K562 (cell line): ENCODE measurements at regions not wholly inside any gene's neighbourhood (a gene's known extent, or its start where the extent isn't known, plus 50 kb on each side); places are given as distances from the start of the nearest gene placed in this dataset.

ENCODE experiments used
- ATAC-seq: fragments of 200-7000 bp; cut with Tn5 transposase; 3 replicates; pipeline ENCODE4 v1.9.1; 2020; ENCODE audit warnings: moderate library complexity
- BruUV-seq: library from RNA; stranded (reverse); fragments of 400-500 nt; replicated peaks from 2 replicates; lab custom pipeline; 2021; lab: Mats Ljungman, UMichigan
- CTCF ChIA-PET: fragments of 300-600 bp; formaldehyde crosslinking; extraction: SDS; loops from one replicate; lab custom pipeline; 2021; ENCODE audit warnings: low intra/inter-chr PET ratio; lab: Yijun Ruan, JAX
- POLR2A ChIA-PET: fragments of 300-600, 350-650 bp; sonication (Branson Sonifier 250); formaldehyde crosslinking; extraction: SDS; loops from one replicate; lab custom pipeline; 2021; ENCODE audit warnings: antibody characterized with exemption, inconsistent platforms; lab: Yijun Ruan, JAX
- DNase-seq, 4 experiments: peaks; one replicate each; pipeline versions ENCODE4 v3.0.0 to v3.0.0-alpha.2; 2011 to 2018; ENCODE audit warnings: low spot score in 3 of 4, mixed read lengths in 3 of 4; ENCODE audit errors: extremely low read depth in 1 of 4
- FAIRE-seq: peaks from 2 replicates; lab custom pipeline; 2011; peaks lifted over from hg19 to GRCh38; lab: Jason Lieb, UNC
- H2AFZ ChIP-seq: 2 replicates; pipeline ENCODE4 v1.6.0; 2011; ENCODE audit warnings: low read depth, low read length, control low read depth, inconsistent platforms
- H3K27ac ChIP-seq: fragments of 200-600 bp; 3 replicates; pipeline ENCODE4 v1.8.0; 2011; ENCODE audit warnings: low read depth, mild to moderate bottlenecking, control low read depth, inconsistent platforms, low read length, moderate library complexity, mixed read lengths; ENCODE audit errors: extremely low read depth
- H3K27me3 ChIP-seq, 2 experiments: fragments of 300-600 bp in 1 of 2; 2 replicates in 1 of 2; 3 replicates in 1 of 2; pipeline versions ENCODE4 v1.6.0 to v1.8.0; 2011; ENCODE audit warnings: inconsistent platforms in 2 of 2, low read length in 2 of 2, mild to moderate bottlenecking in 1 of 2, mixed read lengths in 1 of 2, moderate library complexity in 1 of 2; ENCODE audit not compliant: control insufficient read depth in 2 of 2, insufficient read depth in 2 of 2
- H3K36me3 ChIP-seq: fragments of 300-600 bp; 3 replicates; pipeline ENCODE4 v1.8.0; 2011; ENCODE audit warnings: mild to moderate bottlenecking, low read length, inconsistent platforms; ENCODE audit not compliant: control insufficient read depth, insufficient read depth
- H3K4me1 ChIP-seq, 2 experiments: fragments of 200-600 bp in 1 of 2; replicated peaks in 1 of 2; 2 replicates in 1 of 2; 3 replicates in 1 of 2; pipeline versions ENCODE4 v1.5.1 to v1.8.0; 2011; ENCODE audit warnings: inconsistent platforms in 2 of 2, low read length in 2 of 2, mild to moderate bottlenecking in 1 of 2, mixed read lengths in 1 of 2, moderate library complexity in 1 of 2; ENCODE audit not compliant: control insufficient read depth in 2 of 2, insufficient read depth in 2 of 2
- H3K4me2 ChIP-seq: 2 replicates; pipeline ENCODE4 v1.6.1; 2011; ENCODE audit warnings: low read length, control low read depth, inconsistent platforms, mixed read lengths; ENCODE audit not compliant: insufficient read depth
- H3K4me3 ChIP-seq: fragments of 200-600 bp; sonication (generic), shearing (Covaris generic); 2 replicates; pipeline ENCODE4 v1.5.1; 2016; ENCODE audit warnings: control low read depth, inconsistent platforms
- H3K79me2 ChIP-seq: fragments of 200-600 bp; 3 replicates; pipeline ENCODE4 v1.8.0; 2011; ENCODE audit warnings: low read length, inconsistent platforms; ENCODE audit not compliant: control insufficient read depth, insufficient read depth
- H3K9ac ChIP-seq, 2 experiments: 2 replicates each; pipeline versions ENCODE4 v1.6.0 to v1.6.1; 2011; ENCODE audit warnings: low read depth in 2 of 2, low read length in 2 of 2, control low read depth in 1 of 2, inconsistent platforms in 1 of 2, mild to moderate bottlenecking in 1 of 2, mixed read lengths in 1 of 2; ENCODE audit not compliant: insufficient read depth in 1 of 2
- H3K9me1 ChIP-seq: one replicate; pipeline ENCODE4 v1.6.0; 2011; ENCODE audit warnings: inconsistent platforms, mild to moderate bottlenecking, low read length, moderate library complexity; ENCODE audit not compliant: control insufficient read depth, insufficient read depth
- H3K9me3 ChIP-seq: replicated peaks from 2 replicates; pipeline ENCODE4 v1.5.1; 2011; ENCODE audit warnings: low read depth, low read length, inconsistent platforms; ENCODE audit not compliant: control insufficient read depth, insufficient read depth
- H4K20me1 ChIP-seq: replicated peaks from 2 replicates; pipeline ENCODE4 v1.6.1; 2011; ENCODE audit warnings: low read length, inconsistent platforms, mixed read lengths; ENCODE audit not compliant: control insufficient read depth, insufficient read depth
- BCOR ChIP-seq: fragments of 450-650 bp; IDR thresholded peaks from 2 replicates; pipeline ENCODE4 v1.6.1; 2016
- CBX3 ChIP-seq, 2 experiments: IDR thresholded peaks; 1 replicate in 1 of 2; 2 replicates in 1 of 2; pipeline ENCODE4 v1.6.1; 2012; ENCODE audit warnings: inconsistent platforms in 2 of 2, low read length in 2 of 2, borderline replicate concordance in 1 of 2, control low read depth in 1 of 2
- CHD2 ChIP-seq: IDR thresholded peaks from 2 replicates; pipeline ENCODE4 v1.6.1; 2011; ENCODE audit warnings: low read depth, low read length
- DMBX1 ChIP-seq: fragments of 250-450 bp; sonication (Bioruptor Pico); IDR thresholded peaks from 2 replicates; pipeline ENCODE4 v1.8.0; 2022; ENCODE audit warnings: inconsistent platforms, mild to moderate bottlenecking, moderate library complexity, borderline replicate concordance
- HLTF ChIP-seq: fragments of 450-650 bp; IDR thresholded peaks from 2 replicates; pipeline ENCODE4 v1.6.1; 2016
- KLF13 ChIP-seq: fragments of 450-650 bp; IDR thresholded peaks from 2 replicates; pipeline ENCODE4 v1.6.1; 2016; ENCODE audit warnings: missing genetic modification characterization, low read depth, mild to moderate bottlenecking, missing compliant biosample characterization, moderate library complexity, borderline replicate concordance
- NCOR1 ChIP-seq: fragments of 450-650 bp; IDR thresholded peaks from 2 replicates; pipeline ENCODE4 v1.6.1; 2016; ENCODE audit warnings: mild to moderate bottlenecking, moderate library complexity
- SLC30A9 ChIP-seq: fragments of 250-450 bp; sonication (Bioruptor Pico); IDR thresholded peaks from 2 replicates; pipeline ENCODE4 v1.8.0; 2022; ENCODE audit warnings: mild to moderate bottlenecking, moderate library complexity
- UBTF ChIP-seq, 2 experiments: IDR thresholded peaks; 2 replicates each; pipeline ENCODE4 v1.6.1; 2012; ENCODE audit warnings: improper control_type of control experiment in 2 of 2, low read depth in 2 of 2, low read length in 2 of 2, borderline replicate concordance in 1 of 2
- ZC3H4 ChIP-seq: sonication (generic); formaldehyde crosslinking; IDR thresholded peaks from 2 replicates; pipeline ENCODE4 v1.9.0; 2021; ENCODE audit warnings: missing genetic modification reagents, borderline replicate concordance
- WGBS: fragments of 100-300 bp; shearing (Covaris generic); methylation state at CpG from one replicate; pipeline ENCODE4 v1.1.6; 2016; ENCODE audit warnings: low coverage, mixed read lengths; ENCODE audit not compliant: insufficient coverage; ENCODE audit errors: missing lambda C conversion rate; 5-methylcytosine and 5-hydroxymethylcytosine counted together
- in situ Hi-C: fragments of 300-500 bp; cut with MboI; formaldehyde crosslinking; loops from 4 replicates; pipeline ENCODE4 v1.15.0; 2018; ENCODE audit warnings: inconsistent platforms, mixed read lengths
- intact Hi-C: fragments of 100-400 bp; cut with micrococcal nuclease; formaldehyde crosslinking; loops from 2 replicates; pipeline ENCODE4 v1.14.2; 2022

- no peak for DNase-seq
- Histone ChIP-seq H3K36me3 (no peaks in the 10 kb centered on the region), H3K4me3 (no peak overlapping the region), H3K4me1 (no peaks in the 10 kb centered on the region), H3K4me2 (no peak overlapping the region), H3K27me3 (no peaks in the 10 kb centered on the region), H3K9ac (no peak overlapping the region), H3K9me3 (no peaks in the 10 kb centered on the region), H3K27ac (no peak overlapping the region), H4K20me1 (no peaks in the 10 kb centered on the region), H3K79me2 (no peaks in the 10 kb centered on the region), H3K9me1 (no peaks in the 10 kb centered on the region), H2AFZ (no peak overlapping the region)
- FAIRE-seq: no peak
- TF ChIP-seq ZC3H4 (CRISPR knock-in tag) (no peak), CHD2 (no peak), DMBX1 (CRISPR knock-in tag) (no peak), KLF13 (tag) (no peak), BCOR (no peak), UBTF (IDR thresholded peaks at IDR 0.05; ENCODE audit: borderline replicate concordance in 1 of 2, low read depth in 2 of 2, low read length in 2 of 2) (no peak), SLC30A9 (CRISPR knock-in tag) (no peak), NCOR1 (no peak), CBX3 (IDR thresholded peaks at IDR 0.05; ENCODE audit: borderline replicate concordance in 1 of 2, low read length in 2 of 2) (no peak), HLTF (no peak)
- ATAC-seq: no peak
- in situ Hi-C loops (no loop called here), intact Hi-C loops (no loop called here)
- no TSS peak for BruUV-seq
- WGBS: 1% methylated on average over 4 of the region's 4 CpGs
- ChIA-PET CTCF (no interaction called here), POLR2A (no interaction called here)
Measured at GRCh38 chr4:27703771-27704170, 843.1 kb downstream of the STIM2 start.
